HG03159 (cell line): ENCODE measurements at regions not wholly inside any gene's neighbourhood (a gene's known extent, or its start where the extent isn't known, plus 50 kb on each side); places are given as distances from the start of the nearest gene placed in this dataset.

Source experiments
- ATAC-seq: cut with Tn5 transposase; IDR thresholded peaks from one replicate; pipeline ENCODE4 v1.9.1; 2021; ENCODE audit warnings: mild to moderate bottlenecking, moderate library complexity; ENCODE audit not compliant: unreplicated experiment

DNA sequence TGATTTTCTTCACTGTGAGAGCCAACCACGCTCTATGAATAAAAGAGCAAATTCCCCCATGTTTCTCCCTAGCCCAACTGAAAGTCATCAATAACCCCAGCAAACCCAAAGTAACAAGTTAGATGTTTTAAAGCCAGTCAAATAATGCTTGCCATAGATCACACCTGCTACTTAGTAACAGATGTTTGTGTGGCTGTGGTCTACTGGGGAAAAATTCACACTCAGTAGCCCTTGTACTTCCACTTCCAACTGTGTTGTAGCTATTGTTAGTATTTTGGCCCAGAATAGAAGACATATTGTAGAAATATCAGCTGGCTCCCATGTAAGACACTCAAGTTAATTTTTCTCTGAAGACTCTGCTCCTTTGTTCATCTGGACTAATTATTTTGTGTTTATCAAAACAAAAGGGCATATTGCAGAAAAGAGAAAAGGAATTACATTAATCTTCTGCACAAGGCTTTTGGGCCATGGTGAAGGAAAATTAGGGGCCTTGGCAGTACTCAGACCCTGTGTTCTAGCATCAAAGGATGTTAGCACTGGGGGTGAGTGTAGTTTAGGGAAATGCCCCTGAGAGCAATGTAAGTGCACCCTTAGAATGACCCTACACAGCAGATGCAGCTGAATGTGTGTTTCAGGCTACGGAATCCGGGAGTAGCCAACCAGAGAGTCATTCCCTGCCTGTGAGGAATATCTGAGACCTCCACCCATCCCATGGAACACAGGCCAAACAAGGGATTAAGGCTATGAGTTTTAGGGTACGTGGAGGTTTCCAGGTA, 521.9 kb downstream of the EPHA4 start:
- ATAC-seq: peak; percentile 55

GRCh38 chr2:221051162-221051561, 520.9 kb downstream of the EPHA4 start:
- ATAC-seq: no peak

DNA sequence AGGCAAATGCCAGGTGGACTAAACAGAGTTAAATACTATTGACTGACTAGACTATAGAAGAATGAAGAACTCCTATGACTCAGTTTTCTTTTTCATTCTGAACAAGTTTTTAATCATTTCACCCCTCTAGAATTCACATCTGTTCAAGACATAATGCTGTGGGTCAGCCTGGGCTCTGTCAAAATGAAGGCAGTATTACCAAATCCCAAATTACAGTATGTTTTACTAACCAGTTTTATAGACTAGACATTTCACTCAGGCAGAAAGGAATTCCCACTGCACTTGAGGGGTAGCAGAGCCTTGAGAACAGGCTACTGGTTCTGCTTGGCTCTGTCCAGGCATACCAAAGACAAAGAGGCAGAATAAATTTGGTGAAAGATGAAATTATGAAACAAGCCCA, 511.7 kb downstream of the EPHA4 start:
- ATAC-seq: no peak

- no peak for ATAC-seq
Measured at GRCh38 chr2:221063568-221063967, 508.5 kb downstream of the EPHA4 start.

DNA sequence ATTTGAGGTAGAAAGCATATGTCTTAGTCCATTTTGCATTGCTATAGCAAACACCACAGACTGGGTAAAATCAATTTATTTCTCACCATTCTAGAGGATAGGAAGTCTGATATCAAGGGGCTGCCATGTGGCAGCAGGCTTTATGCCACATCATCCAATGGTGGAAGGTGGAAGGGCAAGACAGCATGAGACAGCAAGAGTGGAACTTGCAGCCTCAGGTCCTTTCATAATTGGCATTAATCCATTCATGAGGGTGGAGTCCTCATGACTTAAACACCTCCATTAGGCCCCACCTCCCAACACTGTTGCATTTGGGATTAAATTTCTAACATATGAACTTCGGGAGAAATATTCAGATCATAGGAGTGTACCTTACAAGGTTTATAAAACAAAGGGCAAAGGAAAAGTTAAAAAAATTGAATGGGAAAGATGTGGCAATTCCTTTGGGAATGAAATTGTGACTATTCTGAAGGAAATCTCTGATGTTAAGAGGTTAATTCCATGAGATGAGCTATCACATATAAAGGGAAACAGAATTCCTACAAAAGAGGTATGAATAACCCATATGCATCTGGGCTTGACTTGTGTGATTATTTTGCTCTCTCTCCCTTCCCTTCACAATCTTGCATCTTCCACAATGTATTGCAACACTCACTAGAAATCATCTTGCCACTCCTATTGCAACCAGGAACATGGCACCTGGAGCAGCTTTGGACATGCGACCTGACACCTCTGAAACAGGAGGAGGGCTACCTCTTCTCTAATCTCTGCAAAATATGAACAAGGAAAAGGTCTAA, 507.8 kb downstream of the EPHA4 start:
- ATAC-seq: no peak

- no peak for ATAC-seq
Measured at GRCh38 chr2:221064880-221065279, 507.2 kb downstream of the EPHA4 start.

DNA sequence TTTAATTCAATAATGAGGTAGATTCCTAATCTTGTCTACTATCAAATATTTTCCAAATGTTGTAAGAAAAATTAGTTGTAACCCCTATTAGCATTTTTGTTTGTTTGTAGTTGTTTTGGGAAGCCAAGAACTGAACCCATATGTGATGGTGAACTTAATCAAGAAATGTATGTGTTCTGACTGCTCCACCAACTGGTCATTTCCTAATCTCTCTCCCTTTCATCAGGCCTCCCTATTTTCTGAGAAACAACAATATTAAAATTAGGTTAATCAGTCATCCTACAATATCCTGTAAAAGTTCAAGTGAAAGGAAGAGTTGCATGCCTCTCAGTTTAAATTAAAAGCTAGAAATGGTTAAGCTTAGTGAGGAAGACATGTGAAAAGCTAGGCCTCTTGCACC, 504.0 kb downstream of the EPHA4 start:
- ATAC-seq: no peak

DNA sequence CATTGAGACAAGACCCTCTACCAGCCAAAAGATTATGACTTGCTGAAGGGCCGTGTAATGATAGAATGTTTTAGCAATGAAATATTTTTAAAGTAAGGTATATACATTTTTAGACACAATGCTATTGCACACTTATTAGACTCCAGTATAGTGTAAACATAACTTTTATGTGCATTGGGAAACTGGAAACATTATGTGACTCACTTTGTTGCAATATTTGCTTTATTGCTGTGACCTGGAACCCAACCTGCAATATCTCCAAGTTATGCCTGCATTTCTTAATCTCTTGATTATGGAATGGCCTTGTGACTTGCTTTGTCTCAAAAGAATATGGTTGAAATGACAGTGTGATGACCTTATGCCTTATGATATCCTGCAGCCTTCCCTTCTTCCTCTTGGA, 502.0 kb downstream of the EPHA4 start:
- no peak for ATAC-seq

DNA sequence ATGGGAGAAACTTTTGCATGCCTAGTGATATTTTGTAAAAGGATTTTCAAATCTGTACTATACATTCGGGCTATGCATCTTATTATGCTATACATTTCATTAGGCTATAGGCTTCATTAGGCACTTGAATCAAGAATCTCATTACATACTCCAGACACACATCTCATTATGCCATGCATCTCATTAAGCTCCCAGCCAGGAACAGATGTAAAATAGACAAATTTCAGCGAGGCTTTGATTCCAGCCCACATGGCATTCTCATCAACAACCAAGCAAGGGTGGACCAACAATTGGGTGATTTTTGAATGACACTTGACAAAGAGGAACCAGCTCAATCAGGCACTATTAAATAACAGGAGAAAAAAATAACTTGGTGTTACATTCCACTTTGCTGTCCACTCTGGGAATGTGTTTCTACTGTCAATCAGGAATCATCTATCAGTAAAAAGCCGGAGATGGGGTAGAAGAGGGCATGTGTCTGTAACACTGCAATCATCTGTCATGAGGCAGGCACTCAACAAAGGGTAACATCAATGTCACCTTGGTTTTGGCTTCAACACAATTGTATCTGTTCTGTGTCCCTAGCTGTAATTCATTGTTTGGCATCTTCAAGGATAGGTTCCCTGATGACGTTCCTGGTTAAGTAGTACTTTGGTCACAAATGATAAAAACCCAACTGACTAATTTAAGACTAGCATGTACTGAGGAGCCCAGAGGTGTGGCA, 498.6 kb downstream of the EPHA4 start:
- ATAC-seq: no peak

GRCh38 chr2:221074238-221074637, 497.9 kb downstream of the EPHA4 start:
- ATAC-seq: no peak

- ATAC-seq: no peak
Measured at GRCh38 chr2:221075203-221075602, 496.9 kb downstream of the EPHA4 start.

DNA sequence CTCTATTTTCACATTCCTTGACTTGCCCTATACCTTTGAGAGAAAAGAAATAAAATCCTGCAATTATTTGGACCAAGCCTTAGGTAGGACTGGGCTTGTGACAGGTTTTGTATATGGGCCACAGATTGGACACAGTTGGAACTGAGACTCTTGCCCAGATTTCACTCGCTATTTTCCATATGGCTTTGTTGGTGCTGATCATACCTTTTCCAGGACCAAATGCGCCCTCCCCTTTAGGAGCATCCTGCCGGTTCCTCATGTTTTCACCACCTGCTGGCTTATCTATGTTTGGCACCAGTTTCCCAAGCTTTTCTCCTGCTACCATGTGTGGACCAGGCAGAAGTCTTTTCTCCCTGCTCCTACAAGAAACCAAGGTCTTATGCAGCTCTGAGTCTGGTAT, 494.9 kb downstream of the EPHA4 start:
- no peak for ATAC-seq

DNA sequence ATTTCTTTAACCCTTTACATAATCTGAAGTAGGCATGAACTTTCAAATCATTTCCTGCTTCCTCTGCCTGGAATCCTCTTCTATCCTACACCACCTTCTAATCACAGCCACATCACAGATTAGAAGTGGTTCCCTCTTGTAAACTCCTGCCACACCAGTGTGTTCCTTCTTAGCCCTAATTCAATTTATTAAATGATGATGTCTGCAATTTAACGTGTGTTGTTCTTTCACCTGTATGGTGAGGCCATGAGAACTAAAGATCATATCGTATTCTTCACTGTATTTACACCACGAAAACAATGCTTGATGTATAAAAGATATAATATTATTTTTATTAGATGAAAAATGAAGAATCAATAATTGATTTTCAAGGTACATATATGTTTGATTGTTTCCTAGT, 494.3 kb downstream of the EPHA4 start:
- ATAC-seq: no peak

GRCh38 chr2:221085341-221085900, 486.7 kb downstream of the EPHA4 start:
- ATAC-seq: no peak

- ATAC-seq: no peak
Measured at GRCh38 chr2:221085936-221086335, 486.2 kb downstream of the EPHA4 start.

- ATAC-seq: no peak
Measured at GRCh38 chr2:221087779-221088178, 484.3 kb downstream of the EPHA4 start.

- ATAC-seq: no peak
Measured at GRCh38 chr2:221088506-221088905, 483.6 kb downstream of the EPHA4 start.

DNA sequence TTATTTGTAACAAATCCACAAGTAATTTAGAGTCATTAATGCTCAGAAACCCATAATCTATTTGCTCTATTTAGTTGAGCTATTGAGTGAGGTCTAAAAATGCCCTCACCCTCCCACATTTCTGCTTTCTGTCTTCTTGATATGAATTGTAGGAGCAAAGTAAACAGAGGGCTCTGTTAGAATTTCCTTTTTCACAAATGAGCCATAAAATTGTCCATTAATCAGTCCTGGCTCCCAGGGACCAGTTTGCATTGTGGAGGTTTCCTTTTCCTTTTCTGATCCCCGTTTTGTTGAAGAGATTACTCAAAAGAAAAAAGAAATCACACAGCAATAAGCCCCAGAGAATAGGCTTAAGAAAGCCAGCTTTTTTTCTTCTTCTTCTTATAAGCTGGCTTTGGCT, 476.7 kb downstream of the EPHA4 start:
- ATAC-seq: no peak

- ATAC-seq: no peak
Measured at GRCh38 chr2:221096706-221097567, 475.2 kb downstream of the EPHA4 start.

- no peak for ATAC-seq
Measured at GRCh38 chr2:221097568-221097915, 474.6 kb downstream of the EPHA4 start.

DNA sequence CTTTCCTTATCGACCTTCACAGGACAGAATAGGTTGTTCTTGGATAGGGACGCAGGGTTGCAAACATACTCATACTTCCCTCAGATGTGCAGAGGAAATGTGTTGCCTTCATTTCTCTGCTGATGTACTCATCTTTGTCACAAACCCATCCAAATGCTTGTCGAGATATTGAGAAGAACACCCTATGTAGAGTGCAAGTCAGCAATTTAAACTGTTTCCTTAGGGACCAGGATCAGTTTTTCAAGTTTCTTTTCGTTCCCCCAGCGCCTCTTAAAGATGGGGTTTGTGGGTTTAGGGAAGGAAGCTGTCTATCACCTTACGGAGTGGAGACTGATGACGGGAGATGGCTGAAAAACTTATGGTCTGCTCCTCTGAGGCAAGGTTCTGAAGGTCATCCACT, 474.2 kb downstream of the EPHA4 start:
- no peak for ATAC-seq
